Testis (tissue), 2 donors: ENCODE measurements at regions not wholly inside any gene's neighbourhood (a gene's known extent, or its start where the extent isn't known, plus 50 kb on each side); places are given as distances from the start of the nearest gene placed in this dataset.

Experiments used
- DNase-seq: peaks from one replicate; pipeline ENCODE4 v3.0.0-alpha.2; 2019
- H3K27ac ChIP-seq, 2 donors: fragments of 200-600 bp; sonication (generic); one replicate each; pipeline ENCODE4 v1.5.1; 2019
- H3K27me3 ChIP-seq: fragments of 200-600 bp; sonication (generic); one replicate; pipeline ENCODE4 v1.5.1; 2019
- H3K36me3 ChIP-seq: fragments of 200-600 bp; sonication (generic); one replicate; pipeline ENCODE4 v1.5.1; 2017; ENCODE audit warnings: low read depth; ENCODE audit errors: missing control alignments
- H3K4me1 ChIP-seq: fragments of 200-600 bp; sonication (generic); one replicate; pipeline ENCODE4 v1.5.1; 2019
- H3K4me3 ChIP-seq, 2 donors: fragments of 200-600 bp; sonication (generic); one replicate each; pipeline ENCODE4 v1.5.1; 2017 to 2019
- H3K9me3 ChIP-seq: fragments of 200-600 bp; sonication (generic); one replicate; pipeline ENCODE4 v1.5.1; 2017
- POLR2A ChIP-seq: fragments of 450-650 bp; IDR thresholded peaks from one replicate; pipeline ENCODE4 v1.6.1; 2017; ENCODE audit warnings: antibody characterized with exemption, mild to moderate bottlenecking, moderate library complexity
- WGBS, 2 donors: methylation state at CpG; one replicate each; pipeline ENCODE4 v1.1.5; 2018; 5-methylcytosine and 5-hydroxymethylcytosine counted together
- intact Hi-C: fragments of 100-400 bp; cut with DNase I; formaldehyde crosslinking; loops from one replicate; pipeline ENCODE4 v1.15.1; 2023; ENCODE audit warnings: low total_unique reads
- TF ChIP-seq, protein P1 (sequence below), 3 experiments: fragments of 450-650 bp in 2 of 3; fragments of 200-600 bp in 1 of 3; sonication (generic) in 1 of 3; IDR thresholded peaks; one replicate each; pipeline ENCODE4 v1.5.1; 2016 to 2019; ENCODE audit warnings: antibody characterized with exemption in 3 of 3, mild to moderate bottlenecking in 2 of 3, moderate library complexity in 1 of 3

DNA sequence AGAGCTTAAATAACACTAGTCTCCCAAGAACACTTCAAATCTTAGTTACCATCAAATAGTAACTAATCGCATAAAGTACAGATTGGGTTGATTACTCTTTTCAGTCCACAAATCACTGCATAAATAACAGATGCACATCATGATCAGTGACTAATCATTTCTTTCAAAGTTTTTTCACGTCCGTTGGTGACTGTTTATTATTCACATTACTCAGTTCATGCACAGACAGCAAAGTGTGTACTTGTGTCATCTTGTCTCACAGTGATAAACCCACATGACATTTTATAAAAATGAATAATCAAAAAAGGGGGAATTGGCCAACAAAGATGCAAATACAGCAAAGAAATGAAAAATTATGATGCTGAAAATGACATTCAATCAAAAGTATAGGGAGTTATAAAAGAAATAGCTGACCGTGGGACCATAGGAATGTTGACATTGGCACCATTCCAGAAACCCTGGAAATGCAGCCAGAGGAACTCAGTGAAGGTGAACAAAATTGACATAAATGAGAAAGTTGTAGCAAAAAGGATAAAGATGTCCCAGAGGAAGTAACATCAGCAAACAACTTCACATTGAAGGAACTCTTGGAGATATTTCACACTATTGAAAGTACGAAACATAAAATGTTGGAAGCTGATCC is 161.5 kb downstream of the SOX3 start:
- H3K27ac ChIP-seq: no peak overlapping the region
- intact Hi-C loops: no loop called here
- no peaks in the 10 kb centered on the region for H3K4me1 ChIP-seq
- H3K36me3 ChIP-seq: no peaks in the 10 kb centered on the region
- DNase-seq: no peak
- WGBS, 2 donors: 59 to 70% methylated on average over 5 of the region's 5 CpGs
- no peaks in the 10 kb centered on the region for H3K27me3 ChIP-seq
- H3K4me3 ChIP-seq: no peak overlapping the region
- H3K9me3 ChIP-seq: no peaks in the 10 kb centered on the region
- TF ChIP-seq POLR2A: no peak
- TF ChIP-seq, protein P1, sequence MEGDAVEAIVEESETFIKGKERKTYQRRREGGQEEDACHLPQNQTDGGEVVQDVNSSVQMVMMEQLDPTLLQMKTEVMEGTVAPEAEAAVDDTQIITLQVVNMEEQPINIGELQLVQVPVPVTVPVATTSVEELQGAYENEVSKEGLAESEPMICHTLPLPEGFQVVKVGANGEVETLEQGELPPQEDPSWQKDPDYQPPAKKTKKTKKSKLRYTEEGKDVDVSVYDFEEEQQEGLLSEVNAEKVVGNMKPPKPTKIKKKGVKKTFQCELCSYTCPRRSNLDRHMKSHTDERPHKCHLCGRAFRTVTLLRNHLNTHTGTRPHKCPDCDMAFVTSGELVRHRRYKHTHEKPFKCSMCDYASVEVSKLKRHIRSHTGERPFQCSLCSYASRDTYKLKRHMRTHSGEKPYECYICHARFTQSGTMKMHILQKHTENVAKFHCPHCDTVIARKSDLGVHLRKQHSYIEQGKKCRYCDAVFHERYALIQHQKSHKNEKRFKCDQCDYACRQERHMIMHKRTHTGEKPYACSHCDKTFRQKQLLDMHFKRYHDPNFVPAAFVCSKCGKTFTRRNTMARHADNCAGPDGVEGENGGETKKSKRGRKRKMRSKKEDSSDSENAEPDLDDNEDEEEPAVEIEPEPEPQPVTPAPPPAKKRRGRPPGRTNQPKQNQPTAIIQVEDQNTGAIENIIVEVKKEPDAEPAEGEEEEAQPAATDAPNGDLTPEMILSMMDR (IDR thresholded peaks at IDR 0.05): no peak

DNA sequence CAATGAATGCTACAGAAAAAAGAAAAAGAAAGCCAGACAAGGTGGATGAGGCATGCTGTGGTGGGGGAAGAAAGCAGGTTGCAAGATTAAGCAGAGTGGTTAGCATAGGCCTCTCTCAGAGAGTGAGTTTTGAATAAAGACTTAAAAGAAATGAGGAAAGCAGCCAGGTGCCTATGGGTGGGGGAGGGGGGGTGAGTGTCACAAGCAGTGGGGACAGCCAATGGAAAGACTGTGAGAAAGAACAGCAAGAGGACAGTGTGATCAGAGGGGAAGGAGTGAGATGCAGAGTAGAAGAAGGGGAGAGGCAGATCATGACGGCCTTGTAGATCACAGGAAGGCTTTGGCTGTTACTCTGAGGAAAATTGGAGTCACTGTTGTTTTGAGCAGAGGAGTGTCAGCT is 162.5 kb downstream of the SOX3 start:
- Histone ChIP-seq H3K4me3 (no peak overlapping the region), H3K4me1 (no peaks in the 10 kb centered on the region), H3K36me3 (no peaks in the 10 kb centered on the region), H3K27ac (no peak overlapping the region), H3K9me3 (no peaks in the 10 kb centered on the region), H3K27me3 (no peaks in the 10 kb centered on the region)
- WGBS, 2 donors: 57 to 63% methylated on average over 1 of the region's 1 CpG
- no peak for DNase-seq
- no peak for TF ChIP-seq POLR2A
- TF ChIP-seq, protein P1 (IDR thresholded peaks at IDR 0.05): no peak
- intact Hi-C loops: no loop called here

DNA sequence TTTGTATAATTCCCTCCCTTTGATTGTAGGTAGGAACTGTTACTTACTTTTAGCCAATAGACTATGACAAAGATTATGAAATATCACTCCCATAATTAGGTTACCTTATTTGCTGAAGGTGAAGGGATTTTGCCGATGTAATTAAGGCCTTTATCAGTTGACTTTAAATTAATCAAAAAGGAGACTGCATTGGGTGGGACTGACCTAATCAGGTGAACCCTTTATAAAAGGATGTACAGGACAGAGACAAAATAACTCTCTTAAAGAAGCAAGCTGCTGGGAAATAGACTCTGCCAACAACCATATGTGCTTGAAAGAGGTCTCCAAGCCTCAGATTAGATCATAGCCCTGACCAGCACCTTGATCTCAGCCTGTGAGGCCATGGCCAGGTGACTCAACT is 167.6 kb downstream of the SOX3 start:
- Histone ChIP-seq H3K9me3 (no peaks in the 10 kb centered on the region), H3K4me3 (no peak overlapping the region), H3K36me3 (no peaks in the 10 kb centered on the region), H3K27ac (no peak overlapping the region), H3K4me1 (no peaks in the 10 kb centered on the region), H3K27me3 (no peaks in the 10 kb centered on the region)
- 90 to 94% methylated on average over 1 of the region's 1 CpG for WGBS, 2 donors
- TF ChIP-seq, protein P1 (IDR thresholded peaks at IDR 0.05): no peak
- no peak for TF ChIP-seq POLR2A
- intact Hi-C loops: no loop called here
- DNase-seq: no peak

DNA sequence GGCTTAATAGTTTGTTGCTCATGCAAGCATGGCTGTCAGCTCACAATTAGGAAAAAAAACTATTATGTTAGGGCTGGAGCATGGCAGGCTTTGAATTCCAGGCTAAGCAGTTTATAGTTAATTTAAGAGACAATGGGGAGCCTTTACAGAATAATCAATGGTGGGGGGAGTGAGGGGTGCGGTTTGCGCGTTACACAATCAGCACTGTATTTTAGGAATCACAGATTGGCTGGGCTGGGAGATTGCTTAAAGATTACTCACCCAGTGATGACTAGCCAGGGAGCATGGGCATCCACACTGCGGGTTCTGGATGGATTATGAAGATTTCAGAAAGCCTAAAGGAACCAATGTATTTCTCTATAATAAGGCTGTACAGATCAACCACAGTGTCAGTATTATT is 186.6 kb downstream of the SOX3 start:
- WGBS, 2 donors: 80% methylated on average over 3 to 4 of the region's 4 CpGs
- intact Hi-C loops: no loop called here
- no peaks in the 10 kb centered on the region for H3K27me3 ChIP-seq
- DNase-seq: no peak
- H3K9me3 ChIP-seq: no peaks in the 10 kb centered on the region
- H3K27ac ChIP-seq: no peak overlapping the region
- no peak overlapping the region for H3K4me3 ChIP-seq
- TF ChIP-seq, protein P1 (IDR thresholded peaks at IDR 0.05): no peak
- TF ChIP-seq POLR2A: no peak
- H3K4me1 ChIP-seq: no peaks in the 10 kb centered on the region
- no peaks in the 10 kb centered on the region for H3K36me3 ChIP-seq

DNA sequence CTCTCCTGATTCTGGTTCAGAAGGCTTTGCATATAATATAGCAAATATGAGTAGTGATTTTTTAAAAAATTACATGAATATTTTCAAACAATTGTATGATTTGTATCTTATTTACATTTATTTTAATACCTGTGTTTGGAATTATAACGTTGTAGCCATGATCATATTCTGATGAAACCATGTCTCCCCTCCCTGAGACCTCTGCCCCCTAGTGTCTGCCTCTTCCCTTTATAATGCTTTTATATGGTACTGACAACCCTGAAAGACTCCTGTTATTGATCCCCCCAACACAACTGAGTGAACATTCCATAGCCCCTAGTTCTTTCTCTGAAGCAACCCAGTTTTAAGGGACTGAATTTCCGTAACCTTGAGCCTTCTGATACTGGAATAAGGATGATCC is 187.4 kb downstream of the SOX3 start:
- Histone ChIP-seq H3K27me3 (no peaks in the 10 kb centered on the region), H3K4me1 (no peaks in the 10 kb centered on the region), H3K36me3 (no peaks in the 10 kb centered on the region), H3K27ac (no peak overlapping the region), H3K9me3 (no peaks in the 10 kb centered on the region), H3K4me3 (no peak overlapping the region)
- intact Hi-C loops: no loop called here
- 68 to 83% methylated on average over 2 of the region's 2 CpGs for WGBS, 2 donors
- TF ChIP-seq POLR2A: no peak
- TF ChIP-seq, protein P1 (IDR thresholded peaks at IDR 0.05): no peak
- no peak for DNase-seq
